B cell (primary cell): ENCODE measurements at regions not wholly inside any gene's neighbourhood (a gene's known extent, or its start where the extent isn't known, plus 50 kb on each side); places are given as distances from the start of the nearest gene placed in this dataset.

Experiments used
- ATAC-seq: fragments of 200-7000 bp; cut with Tn5 transposase; one replicate; pipeline ENCODE4 v1.10.0; 2021; ENCODE audit warnings: low read depth, mild to moderate bottlenecking, moderate number of reproducible peaks, moderate library complexity
- CTCF ChIA-PET: fragments of 350-600 bp; sonication (Branson Sonifier 250); formaldehyde crosslinking; loops from one replicate; lab custom pipeline; 2021; ENCODE audit warnings: antibody characterized with exemption, inconsistent platforms; lab: Charles Lee
- POLR2A ChIA-PET: fragments of 350-600 bp; sonication (Branson Sonifier 250); formaldehyde crosslinking; loops from one replicate; lab custom pipeline; 2021; ENCODE audit warnings: antibody characterized with exemption; lab: Charles Lee
- DNase-seq: peaks from one replicate; pipeline ENCODE4 v3.0.0; 2013
- H2AFZ ChIP-seq: 2 replicates; pipeline ENCODE4 v1.6.1; 2012; ENCODE audit warnings: mild to moderate bottlenecking, low read depth, low read length; ENCODE audit not compliant: insufficient read depth, poor library complexity, severe bottlenecking
- H3K27ac ChIP-seq, 2 donors: 1 replicate in 1 of 2; 2 replicates in 1 of 2; pipeline ENCODE4 v1.5.1; 2012 to 2013; ENCODE audit warnings: low read length in 2 of 2, mild to moderate bottlenecking in 2 of 2, moderate library complexity in 1 of 2
- H3K27me3 ChIP-seq, 4 experiments: fragments of 200-600 bp in 1 of 4; sonication (generic) in 1 of 4; replicated peaks in 1 of 4; 1 replicate in 2 of 4; 2 replicates in 2 of 4; pipeline versions ENCODE4 v1.6.1 to v1.7.0; 2013 to 2016; ENCODE audit warnings: low read length in 3 of 4, mild to moderate bottlenecking in 2 of 4, mixed read lengths in 1 of 4, moderate library complexity in 1 of 4; ENCODE audit not compliant: insufficient read depth in 4 of 4, control insufficient read depth in 3 of 4; ENCODE audit errors: control extremely low read depth in 1 of 4
- H3K36me3 ChIP-seq, 2 experiments: replicated peaks in 1 of 2; 1 replicate in 1 of 2; 2 replicates in 1 of 2; pipeline versions ENCODE4 v1.6.1 to v1.7.1; 2013; ENCODE audit warnings: low read length in 1 of 2; ENCODE audit not compliant: insufficient read depth in 2 of 2, control insufficient read depth in 1 of 2; ENCODE audit errors: control extremely low read depth in 1 of 2, extremely low read depth in 1 of 2
- H3K4me1 ChIP-seq, 2 donors: fragments of 200-600 bp in 1 of 2; sonication (generic) in 1 of 2; 1 replicate in 1 of 2; 2 replicates in 1 of 2; pipeline versions ENCODE4 v1.5.1 to v1.6.1; 2013 to 2017; ENCODE audit warnings: low read length in 2 of 2; ENCODE audit not compliant: control insufficient read depth in 2 of 2, insufficient read depth in 2 of 2
- H3K4me2 ChIP-seq: replicated peaks from 2 replicates; pipeline ENCODE3; 2012; ENCODE audit warnings: mild to moderate bottlenecking, low read depth, low read length; ENCODE audit not compliant: poor library complexity, severe bottlenecking
- H3K4me3 ChIP-seq, 5 experiments: fragments of 200-600 bp in 1 of 5; sonication (generic) in 1 of 5; 1 replicate in 3 of 5; 2 replicates in 2 of 5; pipeline versions ENCODE4 v1.5.1 to v1.7.0; 2011 to 2016; ENCODE audit warnings: low read length in 4 of 5, mild to moderate bottlenecking in 4 of 5, low read depth in 2 of 5, control low read depth in 1 of 5, moderate library complexity in 1 of 5; ENCODE audit not compliant: insufficient read depth in 1 of 5; ENCODE audit errors: control extremely low read depth in 1 of 5, extremely low read depth in 1 of 5
- H3K79me2 ChIP-seq: fragments of 200-600 bp; sonication (generic); one replicate; pipeline ENCODE4 v1.6.0; 2016; ENCODE audit warnings: low read length; ENCODE audit not compliant: control insufficient read depth, insufficient read depth
- H3K9ac ChIP-seq: fragments of 200-600 bp; sonication (generic); 2 replicates; pipeline ENCODE4 v1.6.1; 2017; ENCODE audit warnings: mild to moderate bottlenecking, low read length, moderate library complexity
- H3K9me3 ChIP-seq, 3 donors: one replicate each; pipeline versions ENCODE4 v1.6.1 to v1.7.1; 2013; ENCODE audit warnings: low read length in 2 of 3; ENCODE audit not compliant: control insufficient read depth in 2 of 3, insufficient read depth in 1 of 3; ENCODE audit errors: control extremely low read depth in 1 of 3
- H4K20me1 ChIP-seq: 2 replicates; pipeline ENCODE4 v1.6.0; 2012; ENCODE audit warnings: mild to moderate bottlenecking, low read length; ENCODE audit not compliant: insufficient read depth, control insufficient read depth, poor library complexity, severe bottlenecking
- H3K27ac Mint-ChIP-seq: one replicate; pipeline ENCODE4 v1.8.0; 2021; ENCODE audit warnings: mixed read lengths
- H3K27me3 Mint-ChIP-seq: one replicate; pipeline ENCODE4 v1.8.0; 2021; ENCODE audit warnings: mixed read lengths
- H3K4me1 Mint-ChIP-seq: one replicate; pipeline ENCODE4 v1.8.0; 2021; ENCODE audit warnings: mixed read lengths
- H3K4me3 Mint-ChIP-seq: one replicate; pipeline ENCODE4 v1.8.0; 2021; ENCODE audit warnings: mixed read lengths
- H3K9me3 Mint-ChIP-seq: one replicate; pipeline ENCODE4 v1.8.0; 2022; ENCODE audit warnings: mixed read lengths; ENCODE audit not compliant: insufficient read depth
- EZH2 ChIP-seq: IDR thresholded peaks from 2 replicates; pipeline ENCODE4 v1.6.1; 2012; ENCODE audit warnings: borderline replicate concordance, low read depth, mild to moderate bottlenecking, moderate library complexity, low read length; ENCODE audit not compliant: insufficient read depth, poor library complexity, severe bottlenecking
- WGBS: methylation state at CpG from one replicate; pipeline ENCODE4 v1.1.5; 2013; ENCODE audit warnings: missing lambda C conversion rate; ENCODE audit not compliant: insufficient coverage; 5-methylcytosine and 5-hydroxymethylcytosine counted together
- intact Hi-C: fragments of 100-400 bp; cut with micrococcal nuclease; formaldehyde crosslinking; loops from one replicate; pipeline ENCODE4 v1.10.0; 2022
- TF ChIP-seq, protein P1 (sequence below): fragments of 200-600 bp; IDR thresholded peaks from one replicate; pipeline ENCODE4 v1.8.0; 2022; ENCODE audit warnings: antibody characterized with exemption, mild to moderate bottlenecking

DNA sequence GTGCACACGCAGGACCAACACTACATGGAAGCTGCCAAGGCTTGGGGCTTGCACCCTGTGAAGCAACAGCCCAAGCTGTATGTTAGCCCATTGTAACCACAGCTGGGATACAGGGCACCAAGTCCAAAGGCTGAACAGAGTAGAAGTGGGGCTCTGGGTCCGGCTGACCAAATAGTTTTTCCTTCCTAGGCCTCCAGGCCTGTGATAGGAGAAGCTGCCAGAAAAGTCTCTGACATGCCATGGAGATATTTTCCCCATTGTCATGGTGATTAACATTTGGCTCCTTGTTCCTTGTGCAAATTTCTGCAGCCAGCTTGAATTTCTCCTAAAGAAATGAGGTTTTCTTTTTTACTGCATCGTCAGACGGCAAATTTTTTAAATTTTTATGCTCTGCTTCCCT, 941.2 kb downstream of the FAM181B start:
- no peaks in the 10 kb centered on the region for H3K9me3 Mint-ChIP-seq
- no peak overlapping the region for H2AFZ ChIP-seq
- intact Hi-C loops, result no loop called here
- H3K4me1 Mint-ChIP-seq, result no peaks in the 10 kb centered on the region
- H3K9ac ChIP-seq, result no peak overlapping the region
- no peak overlapping the region for H3K27ac ChIP-seq
- H3K4me2 ChIP-seq, result no peak overlapping the region
- no peak overlapping the region for H3K4me3 ChIP-seq
- no peaks in the 10 kb centered on the region for H3K79me2 ChIP-seq
- H4K20me1 ChIP-seq, result no peaks in the 10 kb centered on the region
- WGBS, result 91% methylated on average over 3 of the region's 4 CpGs
- ATAC-seq (no peak), DNase-seq (no peak)
- no peaks in the 10 kb centered on the region for H3K27me3 ChIP-seq
- H3K36me3 ChIP-seq, result no peaks in the 10 kb centered on the region
- no peak overlapping the region for H3K4me3 Mint-ChIP-seq
- H3K27me3 Mint-ChIP-seq, result no peaks in the 10 kb centered on the region
- TF ChIP-seq, protein P1, sequence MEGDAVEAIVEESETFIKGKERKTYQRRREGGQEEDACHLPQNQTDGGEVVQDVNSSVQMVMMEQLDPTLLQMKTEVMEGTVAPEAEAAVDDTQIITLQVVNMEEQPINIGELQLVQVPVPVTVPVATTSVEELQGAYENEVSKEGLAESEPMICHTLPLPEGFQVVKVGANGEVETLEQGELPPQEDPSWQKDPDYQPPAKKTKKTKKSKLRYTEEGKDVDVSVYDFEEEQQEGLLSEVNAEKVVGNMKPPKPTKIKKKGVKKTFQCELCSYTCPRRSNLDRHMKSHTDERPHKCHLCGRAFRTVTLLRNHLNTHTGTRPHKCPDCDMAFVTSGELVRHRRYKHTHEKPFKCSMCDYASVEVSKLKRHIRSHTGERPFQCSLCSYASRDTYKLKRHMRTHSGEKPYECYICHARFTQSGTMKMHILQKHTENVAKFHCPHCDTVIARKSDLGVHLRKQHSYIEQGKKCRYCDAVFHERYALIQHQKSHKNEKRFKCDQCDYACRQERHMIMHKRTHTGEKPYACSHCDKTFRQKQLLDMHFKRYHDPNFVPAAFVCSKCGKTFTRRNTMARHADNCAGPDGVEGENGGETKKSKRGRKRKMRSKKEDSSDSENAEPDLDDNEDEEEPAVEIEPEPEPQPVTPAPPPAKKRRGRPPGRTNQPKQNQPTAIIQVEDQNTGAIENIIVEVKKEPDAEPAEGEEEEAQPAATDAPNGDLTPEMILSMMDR, result no peak
- TF ChIP-seq EZH2, result no peak
- no peak overlapping the region for H3K27ac Mint-ChIP-seq
- no peaks in the 10 kb centered on the region for H3K4me1 ChIP-seq
- ChIA-PET CTCF (no interaction called here), POLR2A (no interaction called here)
- no peaks in the 10 kb centered on the region for H3K9me3 ChIP-seq

DNA sequence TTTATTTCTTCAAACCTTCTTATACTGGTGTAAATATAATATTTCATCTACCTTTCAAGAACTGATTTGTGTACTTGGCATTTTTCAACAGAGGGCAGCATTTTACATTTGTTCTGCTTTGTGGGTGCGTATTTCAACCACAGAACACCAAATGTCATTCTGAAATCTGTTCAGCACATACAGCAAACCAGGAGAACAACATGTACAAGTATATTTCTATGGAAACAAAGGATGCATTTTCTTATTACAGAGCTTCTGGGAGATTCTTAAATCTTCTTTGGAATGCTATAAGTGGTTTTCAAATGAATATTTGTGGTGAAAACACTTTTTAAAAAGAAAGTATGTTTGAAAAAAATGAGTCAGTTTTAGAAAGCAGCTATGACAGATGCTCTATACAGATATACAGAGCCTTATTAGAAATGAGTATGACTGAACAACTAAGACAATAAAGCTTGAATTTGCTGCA, 946.0 kb downstream of the FAM181B start:
- H3K4me1 ChIP-seq, result no peaks in the 10 kb centered on the region
- intact Hi-C loops, result loop anchor here (2.0 to 5.0 kb wide), 3 partner anchors 175 to 441 kb away; no protein-coding TSS in a partner anchor
- H3K27ac Mint-ChIP-seq, result no peak overlapping the region
- H3K36me3 ChIP-seq, result no peaks in the 10 kb centered on the region
- TF ChIP-seq EZH2, result no peak
- TF ChIP-seq, protein P1, result peak; percentile 45
- ATAC-seq, result no peak
- ChIA-PET POLR2A (interaction anchor here (0.7 kb wide), 1 partner anchor 258 kb away, joined by 3 read pairs; no protein-coding TSS in a partner anchor), CTCF (interaction anchor here (0.8 to 2.4 kb wide), 7 partner anchors 172 to 908 kb away, joined by 3 to 11 read pairs (median 3); no protein-coding TSS in a partner anchor)
- no peaks in the 10 kb centered on the region for H3K9me3 ChIP-seq
- no peak overlapping the region for H2AFZ ChIP-seq
- H3K4me3 Mint-ChIP-seq, result no peak overlapping the region
- H3K4me2 ChIP-seq, result no peak overlapping the region
- no peaks in the 10 kb centered on the region for H3K4me1 Mint-ChIP-seq
- DNase-seq, result peak; percentile 33
- H3K27me3 Mint-ChIP-seq, result no peaks in the 10 kb centered on the region
- no peaks in the 10 kb centered on the region for H3K79me2 ChIP-seq
- 20% methylated on average over 1 of the region's 1 CpG for WGBS
- H4K20me1 ChIP-seq, result no peaks in the 10 kb centered on the region
- H3K27ac ChIP-seq, result no peak overlapping the region
- no peaks in the 10 kb centered on the region for H3K27me3 ChIP-seq
- no peak overlapping the region for H3K9ac ChIP-seq
- no peak overlapping the region for H3K4me3 ChIP-seq
- H3K9me3 Mint-ChIP-seq, result no peaks in the 10 kb centered on the region
